ENCODE measurements at regions not wholly inside any gene's neighbourhood (a gene's known extent, or its start where the extent isn't known, plus 50 kb on each side); places are given as distances from the start of the nearest gene placed in this dataset.
A peak's percentile ranks its signal among the peaks of the same experiment; 100 is the strongest.
"Not testable (repeated sequence)": the region's sequence is repeated elsewhere in the genome, so short reads cannot be mapped to it uniquely, and the experiment has no call there.

DNA sequence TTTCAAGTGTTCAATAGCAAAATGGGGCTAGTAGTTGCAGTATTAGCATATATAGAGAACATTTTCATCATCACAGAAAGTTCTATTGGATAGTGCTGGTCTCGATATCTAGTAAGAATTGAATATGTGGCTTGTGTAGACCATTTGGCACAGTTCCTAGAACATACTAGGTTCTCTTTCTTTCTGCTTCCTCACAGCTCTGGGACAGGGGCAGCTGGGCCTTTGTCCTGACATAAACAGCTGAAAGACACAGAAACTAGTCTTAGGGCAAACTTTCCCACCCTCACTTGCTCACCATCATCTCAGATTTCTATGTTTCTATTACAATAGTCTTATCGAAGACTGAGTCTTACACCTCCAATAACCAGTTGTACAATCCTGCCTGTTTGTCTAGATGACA lies 63.7 kb upstream of the DLG1 start:
- TF ChIP-seq HOXC10 (CRISPR knock-in tag; IDR thresholded peaks at IDR 0.05) (no peak), ZBTB7A (tag by site-specific recombination; IDR thresholded peaks at IDR 0.05; ENCODE audit: low read depth) (no peak), ZNF175 (tag by site-specific recombination; IDR thresholded peaks at IDR 0.05) (no peak), ZNF174 (tag by site-specific recombination; IDR thresholded peaks at IDR 0.05) (no peak), PRDM2 (tag by site-specific recombination; IDR thresholded peaks at IDR 0.05; ENCODE audit: borderline replicate concordance) (no peak), ZNF311 (tag by site-specific recombination; IDR thresholded peaks at IDR 0.05; ENCODE audit: borderline replicate concordance) (no peak), ZSCAN23 (tag by site-specific recombination; IDR thresholded peaks at IDR 0.05) (no peak), ZSCAN30 (tag by site-specific recombination; IDR thresholded peaks at IDR 0.05) (no peak)
- POLR2A ChIA-PET = no interaction called here

DNA sequence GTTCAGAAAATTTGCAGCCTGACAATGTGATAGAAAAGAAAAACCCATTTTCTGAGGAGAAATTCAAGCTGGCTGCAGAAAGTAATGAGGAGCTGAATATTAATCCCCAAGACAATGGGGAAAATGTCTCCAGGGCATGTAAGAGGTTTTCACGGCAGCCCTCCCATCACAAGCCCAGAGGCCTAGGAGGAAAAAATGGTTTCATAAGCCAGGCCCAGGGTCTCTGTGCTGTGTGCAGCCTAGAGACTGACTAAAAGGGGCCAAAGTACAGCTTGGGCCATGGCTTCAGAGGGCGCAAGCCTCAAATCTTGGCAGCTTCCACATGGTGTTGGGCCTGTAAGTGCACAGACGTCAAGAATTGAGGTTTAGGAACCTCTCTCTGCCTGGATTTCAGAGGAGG lies 61.7 kb upstream of the DLG1 start:
- TF ChIP-seq ZNF585B (tag by site-specific recombination; IDR thresholded peaks at IDR 0.05) (peak; percentile 95), SETDB1 (IDR thresholded peaks at IDR 0.05; ENCODE audit: insufficient read length, low read length) (peak; percentile 44)
- H3K27ac ChIP-seq (ENCODE audit: extremely low read depth, low read depth, low read length); CTCF ChIA-PET; H3K9me3 ChIP-seq (ENCODE audit: control insufficient read depth, insufficient read depth, low read depth, low read length); H3K36me3 ChIP-seq (ENCODE audit: control insufficient read depth in 2 of 2, insufficient read depth in 1 of 2, low read length in 2 of 2); H3K4me1 ChIP-seq (ENCODE audit: control insufficient read depth, insufficient read depth, low read length); H3K4me3 ChIP-seq (ENCODE audit: low read depth, low read length); POLR2A ChIA-PET: not testable (repeated sequence)

More for the DNA sequence above, 63.7 kb upstream of the DLG1 start:
- CTCF ChIA-PET = no interaction called here
- Histone ChIP-seq H3K9me3 (ENCODE audit: control insufficient read depth, insufficient read depth, low read depth, low read length) (no peaks in the 10 kb centered on the region), H3K27ac (ENCODE audit: extremely low read depth, low read depth, low read length) (no peak overlapping the region), H3K4me1 (ENCODE audit: control insufficient read depth, insufficient read depth, low read length) (no peaks in the 10 kb centered on the region), H3K36me3 (ENCODE audit: control insufficient read depth in 2 of 2, insufficient read depth in 1 of 2, low read length in 2 of 2) (no peaks in the 10 kb centered on the region), H3K4me3 (ENCODE audit: low read depth, low read length) (no peak overlapping the region)

- H3K4me3 ChIP-seq (ENCODE audit: low read depth, low read length); H3K27ac ChIP-seq (ENCODE audit: extremely low read depth, low read depth, low read length); CTCF ChIA-PET; POLR2A ChIA-PET; H3K36me3 ChIP-seq (ENCODE audit: control insufficient read depth in 2 of 2, insufficient read depth in 1 of 2, low read length in 2 of 2); H3K9me3 ChIP-seq (ENCODE audit: control insufficient read depth, insufficient read depth, low read depth, low read length); H3K4me1 ChIP-seq (ENCODE audit: control insufficient read depth, insufficient read depth, low read length): not testable (repeated sequence)
- peak; percentile 84 for TF ChIP-seq ZNF707 (tag by site-specific recombination; IDR thresholded peaks at IDR 0.05)
Measured at GRCh38 chr3:197359476-197359875, 61.1 kb upstream of the DLG1 start.

DNA sequence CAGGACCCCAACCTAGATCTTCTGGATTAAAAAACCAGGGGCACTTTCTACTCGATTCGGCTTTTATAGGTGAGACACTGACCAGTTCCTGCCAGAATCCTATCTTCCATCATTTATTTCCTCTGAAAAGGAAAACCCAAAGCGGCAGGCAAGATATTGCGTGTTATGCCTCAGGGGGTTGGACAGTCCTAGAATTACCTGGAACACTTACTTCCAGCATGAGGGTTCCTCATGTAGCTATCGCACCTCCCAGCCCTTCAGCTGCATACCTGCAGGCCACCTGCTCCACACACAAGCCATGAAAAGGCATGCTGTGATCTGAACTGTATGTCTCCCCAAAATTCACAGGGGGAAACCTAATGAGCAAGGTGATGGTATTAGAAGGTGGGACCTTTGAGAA lies 58.3 kb upstream of the DLG1 start:
- no peak overlapping the region for H3K4me3 ChIP-seq (ENCODE audit: low read depth, low read length)
- ChIA-PET POLR2A (no interaction called here), CTCF (interaction anchor here (1.0 kb wide), 1 partner anchor 10 kb away, joined by 4 read pairs; no protein-coding TSS in a partner anchor)
- H3K4me1 ChIP-seq (ENCODE audit: control insufficient read depth, insufficient read depth, low read length) = no peaks in the 10 kb centered on the region
- no peak overlapping the region for H3K27ac ChIP-seq (ENCODE audit: extremely low read depth, low read depth, low read length)
- TF ChIP-seq ZNF473 (tag by site-specific recombination; IDR thresholded peaks at IDR 0.05) (no peak), ZNF23 (tag by site-specific recombination; IDR thresholded peaks at IDR 0.05; ENCODE audit: borderline replicate concordance) (no peak), ZNF311 (tag by site-specific recombination; IDR thresholded peaks at IDR 0.05; ENCODE audit: borderline replicate concordance) (no peak), ZNF354C (tag by site-specific recombination; IDR thresholded peaks at IDR 0.05; ENCODE audit: borderline replicate concordance, low read depth) (no peak), ZNF561 (tag by site-specific recombination; IDR thresholded peaks at IDR 0.05; ENCODE audit: borderline replicate concordance) (no peak), ZNF114 (tag by site-specific recombination; IDR thresholded peaks at IDR 0.05) (no peak), GLIS1 (tag by site-specific recombination; IDR thresholded peaks at IDR 0.05) (no peak), ZNF837 (tag by site-specific recombination; IDR thresholded peaks at IDR 0.05) (no peak)
- TF ChIP-seq, protein P1, sequence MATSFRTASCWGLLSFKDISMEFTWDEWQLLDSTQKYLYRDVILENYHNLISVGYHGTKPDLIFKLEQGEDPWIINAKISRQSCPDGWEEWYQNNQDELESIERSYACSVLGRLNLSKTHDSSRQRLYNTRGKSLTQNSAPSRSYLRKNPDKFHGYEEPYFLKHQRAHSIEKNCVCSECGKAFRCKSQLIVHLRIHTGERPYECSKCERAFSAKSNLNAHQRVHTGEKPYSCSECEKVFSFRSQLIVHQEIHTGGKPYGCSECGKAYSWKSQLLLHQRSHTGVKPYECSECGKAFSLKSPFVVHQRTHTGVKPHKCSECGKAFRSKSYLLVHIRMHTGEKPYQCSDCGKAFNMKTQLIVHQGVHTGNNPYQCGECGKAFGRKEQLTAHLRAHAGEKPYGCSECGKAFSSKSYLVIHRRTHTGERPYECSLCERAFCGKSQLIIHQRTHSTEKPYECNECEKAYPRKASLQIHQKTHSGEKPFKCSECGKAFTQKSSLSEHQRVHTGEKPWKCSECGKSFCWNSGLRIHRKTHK (tag by site-specific recombination; IDR thresholded peaks at IDR 0.05) = no peak
- TF ChIP-seq, protein P2, sequence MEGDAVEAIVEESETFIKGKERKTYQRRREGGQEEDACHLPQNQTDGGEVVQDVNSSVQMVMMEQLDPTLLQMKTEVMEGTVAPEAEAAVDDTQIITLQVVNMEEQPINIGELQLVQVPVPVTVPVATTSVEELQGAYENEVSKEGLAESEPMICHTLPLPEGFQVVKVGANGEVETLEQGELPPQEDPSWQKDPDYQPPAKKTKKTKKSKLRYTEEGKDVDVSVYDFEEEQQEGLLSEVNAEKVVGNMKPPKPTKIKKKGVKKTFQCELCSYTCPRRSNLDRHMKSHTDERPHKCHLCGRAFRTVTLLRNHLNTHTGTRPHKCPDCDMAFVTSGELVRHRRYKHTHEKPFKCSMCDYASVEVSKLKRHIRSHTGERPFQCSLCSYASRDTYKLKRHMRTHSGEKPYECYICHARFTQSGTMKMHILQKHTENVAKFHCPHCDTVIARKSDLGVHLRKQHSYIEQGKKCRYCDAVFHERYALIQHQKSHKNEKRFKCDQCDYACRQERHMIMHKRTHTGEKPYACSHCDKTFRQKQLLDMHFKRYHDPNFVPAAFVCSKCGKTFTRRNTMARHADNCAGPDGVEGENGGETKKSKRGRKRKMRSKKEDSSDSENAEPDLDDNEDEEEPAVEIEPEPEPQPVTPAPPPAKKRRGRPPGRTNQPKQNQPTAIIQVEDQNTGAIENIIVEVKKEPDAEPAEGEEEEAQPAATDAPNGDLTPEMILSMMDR (tag by site-specific recombination; IDR thresholded peaks at IDR 0.05) = no peak
- no peaks in the 10 kb centered on the region for H3K36me3 ChIP-seq (ENCODE audit: control insufficient read depth in 2 of 2, insufficient read depth in 1 of 2, low read length in 2 of 2)
- H3K9me3 ChIP-seq (ENCODE audit: control insufficient read depth, insufficient read depth, low read depth, low read length) = no peaks in the 10 kb centered on the region
